ENCODE measurements at regions not wholly inside any gene's neighbourhood (a gene's known extent, or its start where the extent isn't known, plus 50 kb on each side); places are given as distances from the start of the nearest gene placed in this dataset.

DNA sequence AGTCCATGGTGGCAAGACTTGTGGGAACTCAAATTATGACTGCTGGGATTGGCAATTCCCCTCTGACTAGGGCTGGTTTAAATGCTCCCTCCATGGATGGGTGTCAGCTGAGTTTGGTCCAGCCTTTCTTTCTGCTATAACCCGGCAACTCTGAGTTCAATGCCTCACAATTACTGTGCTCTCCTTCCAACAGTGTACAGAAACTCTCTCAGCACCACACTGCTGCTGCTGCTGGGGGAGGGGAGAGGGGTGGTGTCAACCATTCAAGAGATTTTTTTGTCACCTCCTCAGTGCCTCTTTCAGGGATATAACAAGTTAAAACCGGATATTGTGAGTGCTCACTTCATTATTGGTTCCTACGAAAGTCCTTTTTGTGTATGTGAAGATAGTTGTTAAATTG lies 830.3 kb upstream of the NXPH2 start:
- CTCF ChIA-PET, result no interaction called here
- no peaks in the 10 kb centered on the region for H3K36me3 Mint-ChIP-seq (ENCODE audit: insufficient read depth, unreplicated experiment)
- TF ChIP-seq, protein P1, sequence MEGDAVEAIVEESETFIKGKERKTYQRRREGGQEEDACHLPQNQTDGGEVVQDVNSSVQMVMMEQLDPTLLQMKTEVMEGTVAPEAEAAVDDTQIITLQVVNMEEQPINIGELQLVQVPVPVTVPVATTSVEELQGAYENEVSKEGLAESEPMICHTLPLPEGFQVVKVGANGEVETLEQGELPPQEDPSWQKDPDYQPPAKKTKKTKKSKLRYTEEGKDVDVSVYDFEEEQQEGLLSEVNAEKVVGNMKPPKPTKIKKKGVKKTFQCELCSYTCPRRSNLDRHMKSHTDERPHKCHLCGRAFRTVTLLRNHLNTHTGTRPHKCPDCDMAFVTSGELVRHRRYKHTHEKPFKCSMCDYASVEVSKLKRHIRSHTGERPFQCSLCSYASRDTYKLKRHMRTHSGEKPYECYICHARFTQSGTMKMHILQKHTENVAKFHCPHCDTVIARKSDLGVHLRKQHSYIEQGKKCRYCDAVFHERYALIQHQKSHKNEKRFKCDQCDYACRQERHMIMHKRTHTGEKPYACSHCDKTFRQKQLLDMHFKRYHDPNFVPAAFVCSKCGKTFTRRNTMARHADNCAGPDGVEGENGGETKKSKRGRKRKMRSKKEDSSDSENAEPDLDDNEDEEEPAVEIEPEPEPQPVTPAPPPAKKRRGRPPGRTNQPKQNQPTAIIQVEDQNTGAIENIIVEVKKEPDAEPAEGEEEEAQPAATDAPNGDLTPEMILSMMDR (IDR thresholded peaks at IDR 0.05; ENCODE audit: insufficient read depth in 1 of 2, low read depth in 1 of 2, low read length in 1 of 2, severe bottlenecking in 1 of 2, unreplicated experiment in 1 of 2), result no peak
- H3K4me1 Mint-ChIP-seq (ENCODE audit: low read depth, unreplicated experiment), result no peaks in the 10 kb centered on the region
- intact Hi-C loops (cut with micrococcal nuclease; ENCODE audit: unreplicated experiment), result no loop called here
- Histone ChIP-seq H3K4me1 (no peaks in the 10 kb centered on the region), H3K27me3 (replicated peaks; ENCODE audit: control insufficient read depth, insufficient read depth, low read length) (no peaks in the 10 kb centered on the region), H3K4me3 (ENCODE audit: low read depth, low read length) (no peak overlapping the region), H3K36me3 (ENCODE audit: control insufficient read depth, insufficient read depth, low read length) (no peaks in the 10 kb centered on the region), H3K9me3 (no peaks in the 10 kb centered on the region)
- no peak for DNase-seq
- BruUV-seq (replicated peaks), result no TSS peak
- no peak overlapping the region for H3K27ac Mint-ChIP-seq (ENCODE audit: unreplicated experiment)
- POLR2A ChIA-PET, result no interaction called here
- no peak overlapping the region for H3K4me3 Mint-ChIP-seq (ENCODE audit: unreplicated experiment)
- H3K27me3 Mint-ChIP-seq (ENCODE audit: insufficient read depth, unreplicated experiment), result no peaks in the 10 kb centered on the region
- no peaks in the 10 kb centered on the region for H3K9me3 Mint-ChIP-seq (ENCODE audit: unreplicated experiment)

GRCh38 chr2:139609109-139609508 lies 828.9 kb upstream of the NXPH2 start:
- H3K4me3 ChIP-seq (ENCODE audit: low read depth, low read length), result no peak overlapping the region
- H3K4me1 Mint-ChIP-seq (ENCODE audit: low read depth, unreplicated experiment), result no peaks in the 10 kb centered on the region
- no peaks in the 10 kb centered on the region for H3K4me1 ChIP-seq
- H3K36me3 Mint-ChIP-seq (ENCODE audit: insufficient read depth, unreplicated experiment), result no peaks in the 10 kb centered on the region
- no peaks in the 10 kb centered on the region for H3K9me3 ChIP-seq
- BruUV-seq (replicated peaks), result no TSS peak
- intact Hi-C loops (cut with micrococcal nuclease; ENCODE audit: unreplicated experiment), result no loop called here
- H3K27me3 Mint-ChIP-seq (ENCODE audit: insufficient read depth, unreplicated experiment), result no peaks in the 10 kb centered on the region
- no peak for DNase-seq
- no peaks in the 10 kb centered on the region for H3K9me3 Mint-ChIP-seq (ENCODE audit: unreplicated experiment)
- no peaks in the 10 kb centered on the region for H3K36me3 ChIP-seq (ENCODE audit: control insufficient read depth, insufficient read depth, low read length)
- H3K27ac Mint-ChIP-seq (ENCODE audit: unreplicated experiment), result no peak overlapping the region
- ChIA-PET POLR2A (no interaction called here), CTCF (no interaction called here)
- no peaks in the 10 kb centered on the region for H3K27me3 ChIP-seq (replicated peaks; ENCODE audit: control insufficient read depth, insufficient read depth, low read length)
- H3K4me3 Mint-ChIP-seq (ENCODE audit: unreplicated experiment), result no peak overlapping the region
- TF ChIP-seq, protein P1 (IDR thresholded peaks at IDR 0.05; ENCODE audit: insufficient read depth in 1 of 2, low read depth in 1 of 2, low read length in 1 of 2, severe bottlenecking in 1 of 2, unreplicated experiment in 1 of 2), result no peak

DNA sequence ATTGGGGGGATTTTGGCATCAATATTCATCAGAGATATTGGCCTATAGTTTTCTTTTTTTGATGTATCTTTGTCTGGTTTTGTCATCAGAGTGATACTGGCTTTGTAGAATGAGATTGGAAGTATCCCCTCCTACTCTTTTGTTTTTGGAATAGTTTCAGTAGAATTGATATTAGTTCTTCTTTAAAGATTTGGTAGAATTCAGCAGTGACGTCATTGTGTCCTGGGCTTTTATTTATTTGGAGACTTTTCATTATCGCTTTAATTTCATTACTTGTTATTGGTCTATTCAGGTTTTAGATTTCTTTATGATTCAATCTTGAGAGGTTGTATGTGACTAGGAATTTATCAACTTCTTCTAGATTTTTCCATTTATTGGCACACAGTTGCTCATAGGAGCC lies 825.5 kb upstream of the NXPH2 start:
- Histone ChIP-seq H3K9me3 (no peaks in the 10 kb centered on the region), H3K4me3 (ENCODE audit: low read depth, low read length) (no peak overlapping the region), H3K4me1 (no peaks in the 10 kb centered on the region), H3K27me3 (replicated peaks; ENCODE audit: control insufficient read depth, insufficient read depth, low read length) (no peaks in the 10 kb centered on the region), H3K36me3 (ENCODE audit: control insufficient read depth, insufficient read depth, low read length) (no peaks in the 10 kb centered on the region)
- DNase-seq, result no peak
- CTCF ChIA-PET, result no interaction called here
- TF ChIP-seq, protein P1 (IDR thresholded peaks at IDR 0.05; ENCODE audit: insufficient read depth in 1 of 2, low read depth in 1 of 2, low read length in 1 of 2, severe bottlenecking in 1 of 2, unreplicated experiment in 1 of 2), result no peak
- no peaks in the 10 kb centered on the region for H3K27me3 Mint-ChIP-seq (ENCODE audit: insufficient read depth, unreplicated experiment)
- POLR2A ChIA-PET, result no interaction called here
- intact Hi-C loops (cut with micrococcal nuclease; ENCODE audit: unreplicated experiment), result no loop called here
- no peaks in the 10 kb centered on the region for H3K9me3 Mint-ChIP-seq (ENCODE audit: unreplicated experiment)
- no peaks in the 10 kb centered on the region for H3K4me1 Mint-ChIP-seq (ENCODE audit: low read depth, unreplicated experiment)
- H3K36me3 Mint-ChIP-seq (ENCODE audit: insufficient read depth, unreplicated experiment), result no peaks in the 10 kb centered on the region
- no peak overlapping the region for H3K27ac Mint-ChIP-seq (ENCODE audit: unreplicated experiment)
- H3K4me3 Mint-ChIP-seq (ENCODE audit: unreplicated experiment), result no peak overlapping the region
- BruUV-seq (replicated peaks), result no TSS peak

Data from Caco-2 (cell line).